GM13976 (cell line): ENCODE measurements at regions not wholly inside any gene's neighbourhood (a gene's known extent, or its start where the extent isn't known, plus 50 kb on each side); places are given as distances from the start of the nearest gene placed in this dataset.

ENCODE experiments used
- DNase-seq: peaks from one replicate; pipeline ENCODE4 v3.0.0; 2012; ENCODE audit warnings: low spot score
- CTCF ChIP-seq: IDR thresholded peaks from 2 replicates; pipeline ENCODE4 v1.5.1; 2012; ENCODE audit warnings: borderline replicate concordance, mild to moderate bottlenecking; ENCODE audit not compliant: insufficient read depth; ENCODE audit errors: extremely low read depth, missing control alignments, control extremely low read depth
- in situ Hi-C: fragments of 300-500 bp; cut with MboI; formaldehyde crosslinking; loops from one replicate; pipeline ENCODE4 v1.12.0; 2022; ENCODE audit warnings: low sequenced_read_pairs, mixed read lengths, inconsistent platforms; ENCODE audit not compliant: unreplicated experiment

- in situ Hi-C loops: no loop called here
- no peak for DNase-seq
- no peak for TF ChIP-seq CTCF
These were observed 362.6 kb downstream of the QKI start for GRCh38 chr6:163776906-163777686.

GRCh38 chr6:163776196-163776905 lies 361.8 kb downstream of the QKI start:
- TF ChIP-seq CTCF: no peak
- in situ Hi-C loops: no loop called here
- no peak for DNase-seq

GRCh38 chr6:163775313-163775712 lies 360.8 kb downstream of the QKI start:
- in situ Hi-C loops: no loop called here

GRCh38 chr6:163774485-163774884 lies 360.0 kb downstream of the QKI start:
- in situ Hi-C loops: no loop called here
- TF ChIP-seq CTCF: no peak
- no peak for DNase-seq

More at GRCh38 chr6:163775313-163775712, 360.8 kb downstream of the QKI start:
- no peak for DNase-seq
- TF ChIP-seq CTCF: no peak

GRCh38 chr6:163773646-163774045 lies 359.1 kb downstream of the QKI start:
- in situ Hi-C loops: no loop called here
- no peak for DNase-seq

GRCh38 chr6:163772701-163773100 lies 358.2 kb downstream of the QKI start:
- TF ChIP-seq CTCF: no peak
- in situ Hi-C loops: no loop called here
- DNase-seq: no peak

More at GRCh38 chr6:163773646-163774045, 359.1 kb downstream of the QKI start:
- TF ChIP-seq CTCF: no peak
